Neural progenitor cell (in vitro differentiated cells): ENCODE measurements at regions not wholly inside any gene's neighbourhood (a gene's known extent, or its start where the extent isn't known, plus 50 kb on each side); places are given as distances from the start of the nearest gene placed in this dataset.
A peak's percentile ranks its signal among the peaks of the same experiment; 100 is the strongest.

Experiments used
- DNase-seq: peaks from one replicate; pipeline ENCODE4 v3.0.0-alpha.2; 2016; ENCODE audit warnings: low spot score
- H2AFZ ChIP-seq: fragments of 200-600 bp; sonication (generic); replicated peaks from 2 replicates; pipeline ENCODE4 v1.6.1; 2016; ENCODE audit warnings: antibody characterized with exemption
- H3F3A ChIP-seq: fragments of 200-600 bp; sonication (generic); 2 replicates; pipeline ENCODE4 v1.6.1; 2016; ENCODE audit warnings: antibody characterized with exemption, low read depth
- H3K27ac ChIP-seq: fragments of 200-600 bp; sonication (generic); 2 replicates; pipeline ENCODE4 v1.5.1; 2016; ENCODE audit warnings: mild to moderate bottlenecking
- H3K27me3 ChIP-seq: fragments of 200-600 bp; sonication (generic); 2 replicates; pipeline ENCODE4 v1.6.1; 2016; ENCODE audit warnings: mild to moderate bottlenecking, moderate library complexity
- H3K36me3 ChIP-seq: fragments of 200-600 bp; sonication (generic); 2 replicates; pipeline ENCODE4 v1.5.1; 2016
- H3K4me1 ChIP-seq: fragments of 200-600 bp; sonication (generic); 2 replicates; pipeline ENCODE4 v1.6.1; 2016; ENCODE audit warnings: mixed run types
- H3K4me2 ChIP-seq: fragments of 200-600 bp; sonication (generic); 2 replicates; pipeline ENCODE4 v1.6.1; 2016
- H3K4me3 ChIP-seq: fragments of 200-600 bp; sonication (generic); 2 replicates; pipeline ENCODE4 v1.5.1; 2016
- H3K79me2 ChIP-seq: fragments of 200-600 bp; sonication (generic); 2 replicates; pipeline ENCODE4 v1.6.1; 2016; ENCODE audit warnings: low read depth
- H3K9ac ChIP-seq: fragments of 200-600 bp; sonication (generic); 2 replicates; pipeline ENCODE4 v1.6.1; 2016
- H3K9me3 ChIP-seq: fragments of 200-600 bp; sonication (generic); 2 replicates; pipeline ENCODE4 v1.5.1; 2016; ENCODE audit warnings: low read depth
- H4K20me1 ChIP-seq: fragments of 200-600 bp; sonication (generic); 2 replicates; pipeline ENCODE4 v1.6.1; 2016; ENCODE audit warnings: low read depth
- H3K27ac Mint-ChIP-seq: 3 replicates; pipeline ENCODE4 v1.8.0; 2021; ENCODE audit warnings: mixed read lengths
- H3K27me3 Mint-ChIP-seq: 2 replicates; pipeline ENCODE4 v1.8.0; 2022; ENCODE audit warnings: low read depth, mild to moderate bottlenecking, inconsistent platforms, moderate library complexity, mixed read lengths; ENCODE audit not compliant: insufficient read depth
- H3K36me3 Mint-ChIP-seq: 3 replicates; pipeline ENCODE4 v1.8.0; 2021; ENCODE audit warnings: mixed read lengths
- H3K4me1 Mint-ChIP-seq: 3 replicates; pipeline ENCODE4 v1.8.0; 2021; ENCODE audit warnings: mixed read lengths
- H3K4me3 Mint-ChIP-seq: 3 replicates; pipeline ENCODE4 v1.8.0; 2021; ENCODE audit warnings: mild to moderate bottlenecking, moderate library complexity, mixed read lengths
- H3K9me3 Mint-ChIP-seq: 3 replicates; pipeline ENCODE4 v1.8.0; 2020; ENCODE audit warnings: mixed read lengths
- EZH2 ChIP-seq: fragments of 200-600 bp; sonication (generic); IDR thresholded peaks from 2 replicates; pipeline ENCODE4 v1.6.1; 2017; ENCODE audit warnings: antibody characterized with exemption, mild to moderate bottlenecking, moderate library complexity
- EZH2phosphoT487 ChIP-seq: fragments of 200-600 bp; sonication (generic); IDR thresholded peaks from 2 replicates; pipeline ENCODE4 v1.6.1; 2017; ENCODE audit warnings: antibody characterized with exemption
- TF ChIP-seq, protein P1 (sequence below): fragments of 200-600 bp; sonication (generic); IDR thresholded peaks from 2 replicates; pipeline ENCODE4 v1.5.1; 2017; ENCODE audit warnings: antibody characterized with exemption, mild to moderate bottlenecking

DNA sequence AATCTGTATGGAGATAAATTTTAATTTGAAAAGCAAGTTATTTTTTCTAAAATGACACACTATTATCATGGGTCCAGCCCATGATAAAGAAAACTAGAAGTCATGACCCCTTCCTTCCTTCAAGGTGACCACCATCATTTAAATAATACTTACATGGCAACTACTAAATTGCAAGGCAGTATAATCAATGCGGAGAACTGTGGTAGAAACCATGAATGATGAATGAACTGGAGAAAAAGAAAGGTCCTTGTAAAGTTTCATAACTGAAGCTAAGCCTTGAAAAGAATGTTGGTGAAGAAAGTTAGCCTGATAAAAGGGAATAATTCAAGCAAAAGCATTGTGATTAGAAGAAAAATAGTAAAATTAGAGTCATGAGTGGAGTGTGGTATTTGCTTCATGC, 222.9 kb upstream of the TBC1D5 start:
- no peak overlapping the region for H3K27ac Mint-ChIP-seq
- Histone ChIP-seq H4K20me1 (no peaks in the 10 kb centered on the region), H3K9me3 (no peaks in the 10 kb centered on the region), H3K79me2 (no peaks in the 10 kb centered on the region), H3K4me3 (no peak overlapping the region), H3F3A (no peaks in the 10 kb centered on the region), H3K27me3 (no peaks in the 10 kb centered on the region), H2AFZ (no peak overlapping the region), H3K4me1 (no peaks in the 10 kb centered on the region), H3K36me3 (no peaks in the 10 kb centered on the region), H3K9ac (no peak overlapping the region), H3K27ac (no peak overlapping the region), H3K4me2 (no peak overlapping the region)
- no peaks in the 10 kb centered on the region for H3K9me3 Mint-ChIP-seq
- H3K4me3 Mint-ChIP-seq = no peak overlapping the region
- TF ChIP-seq EZH2phosphoT487 (no peak), EZH2 (no peak)
- TF ChIP-seq, protein P1, sequence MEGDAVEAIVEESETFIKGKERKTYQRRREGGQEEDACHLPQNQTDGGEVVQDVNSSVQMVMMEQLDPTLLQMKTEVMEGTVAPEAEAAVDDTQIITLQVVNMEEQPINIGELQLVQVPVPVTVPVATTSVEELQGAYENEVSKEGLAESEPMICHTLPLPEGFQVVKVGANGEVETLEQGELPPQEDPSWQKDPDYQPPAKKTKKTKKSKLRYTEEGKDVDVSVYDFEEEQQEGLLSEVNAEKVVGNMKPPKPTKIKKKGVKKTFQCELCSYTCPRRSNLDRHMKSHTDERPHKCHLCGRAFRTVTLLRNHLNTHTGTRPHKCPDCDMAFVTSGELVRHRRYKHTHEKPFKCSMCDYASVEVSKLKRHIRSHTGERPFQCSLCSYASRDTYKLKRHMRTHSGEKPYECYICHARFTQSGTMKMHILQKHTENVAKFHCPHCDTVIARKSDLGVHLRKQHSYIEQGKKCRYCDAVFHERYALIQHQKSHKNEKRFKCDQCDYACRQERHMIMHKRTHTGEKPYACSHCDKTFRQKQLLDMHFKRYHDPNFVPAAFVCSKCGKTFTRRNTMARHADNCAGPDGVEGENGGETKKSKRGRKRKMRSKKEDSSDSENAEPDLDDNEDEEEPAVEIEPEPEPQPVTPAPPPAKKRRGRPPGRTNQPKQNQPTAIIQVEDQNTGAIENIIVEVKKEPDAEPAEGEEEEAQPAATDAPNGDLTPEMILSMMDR = no peak
- peaks cover 2% of the 10 kb centered on the region for H3K4me1 Mint-ChIP-seq
- no peaks in the 10 kb centered on the region for H3K36me3 Mint-ChIP-seq
- DNase-seq = no peak
- H3K27me3 Mint-ChIP-seq = peaks cover 3% of the 10 kb centered on the region

DNA sequence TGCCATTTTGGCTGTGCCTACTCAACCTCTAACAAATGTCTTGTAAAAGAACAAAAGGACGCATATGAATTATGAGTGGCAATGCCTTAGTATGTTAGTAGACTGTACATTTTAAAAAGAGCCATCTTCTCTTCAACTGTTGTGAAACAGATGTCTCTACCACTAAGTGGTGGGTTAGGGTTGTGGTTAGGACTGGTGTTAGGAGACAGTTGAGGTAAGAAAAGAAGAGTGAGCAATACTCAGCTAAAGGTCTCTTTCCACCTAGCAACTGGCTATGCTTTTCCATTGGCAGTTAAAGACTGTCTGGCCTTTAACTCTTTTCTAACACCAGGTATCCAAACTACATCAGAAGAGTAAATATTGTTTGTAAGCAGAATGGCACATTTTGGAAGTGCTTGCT, 221.7 kb upstream of the TBC1D5 start:
- no peak overlapping the region for H3K9ac ChIP-seq
- no peaks in the 10 kb centered on the region for H3K27me3 ChIP-seq
- TF ChIP-seq EZH2phosphoT487 = no peak
- TF ChIP-seq, protein P1 = no peak
- TF ChIP-seq EZH2 = no peak
- no peaks in the 10 kb centered on the region for H3K79me2 ChIP-seq
- H3K9me3 ChIP-seq = no peaks in the 10 kb centered on the region
- no peaks in the 10 kb centered on the region for H3K4me1 ChIP-seq
- H2AFZ ChIP-seq = no peak overlapping the region
- Mint-ChIP-seq H3K4me3 (no peak overlapping the region), H3K9me3 (no peaks in the 10 kb centered on the region), H3K27me3 (no peaks in the 10 kb centered on the region), H3K36me3 (no peaks in the 10 kb centered on the region), H3K4me1 (peaks cover 2% of the 10 kb centered on the region), H3K27ac (no peak overlapping the region)
- DNase-seq = no peak
- H3K27ac ChIP-seq = no peak overlapping the region
- no peaks in the 10 kb centered on the region for H4K20me1 ChIP-seq
- no peaks in the 10 kb centered on the region for H3F3A ChIP-seq
- H3K4me2 ChIP-seq = no peak overlapping the region
- no peak overlapping the region for H3K4me3 ChIP-seq
- H3K36me3 ChIP-seq = no peaks in the 10 kb centered on the region

DNA sequence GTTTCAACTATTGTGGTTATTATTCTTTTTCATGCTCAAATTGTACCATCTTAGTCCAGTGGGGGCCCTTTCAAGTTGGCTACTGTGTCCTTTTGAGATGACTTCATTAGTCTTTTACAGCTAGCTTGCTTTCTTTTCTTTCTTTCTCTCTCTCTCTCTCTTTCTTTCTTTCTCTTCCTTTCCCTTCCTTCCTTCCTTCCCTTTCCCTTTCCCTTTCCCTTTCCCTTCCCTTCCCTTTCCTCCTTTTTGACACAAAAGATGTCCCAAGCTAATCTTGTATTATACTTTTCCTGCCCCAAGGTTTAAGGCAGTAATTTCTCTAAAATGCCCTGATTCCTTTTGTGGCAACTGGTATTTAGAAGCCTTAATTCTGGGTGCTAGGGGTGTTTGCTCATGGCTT, 213.0 kb upstream of the TBC1D5 start:
- Mint-ChIP-seq H3K36me3 (no peaks in the 10 kb centered on the region), H3K4me3 (no peak overlapping the region), H3K9me3 (peaks cover 2% of the 10 kb centered on the region), H3K27me3 (no peaks in the 10 kb centered on the region), H3K4me1 (peaks cover 2% of the 10 kb centered on the region), H3K27ac (no peak overlapping the region)
- Histone ChIP-seq H3K4me2 (no peak overlapping the region), H3K27me3 (no peaks in the 10 kb centered on the region), H3K4me3 (no peak overlapping the region), H3K36me3 (no peaks in the 10 kb centered on the region), H3F3A (peaks cover 11% of the 10 kb centered on the region), H3K27ac (no peak overlapping the region), H3K9me3 (no peaks in the 10 kb centered on the region), H4K20me1 (peaks cover 4% of the 10 kb centered on the region), H3K9ac (no peak overlapping the region), H2AFZ (no peak overlapping the region), H3K4me1 (peaks cover 11% of the 10 kb centered on the region), H3K79me2 (no peaks in the 10 kb centered on the region)
- TF ChIP-seq EZH2phosphoT487 = no peak
- TF ChIP-seq, protein P1 = no peak
- DNase-seq = no peak

- H3K4me2 ChIP-seq = no peak overlapping the region
- H4K20me1 ChIP-seq = peaks cover 4% of the 10 kb centered on the region
- TF ChIP-seq EZH2 = no peak
- TF ChIP-seq, protein P1 = no peak
- no peak for TF ChIP-seq EZH2phosphoT487
- H2AFZ ChIP-seq = no peak overlapping the region
- peaks cover 11% of the 10 kb centered on the region for H3K4me1 ChIP-seq
- no peak overlapping the region for H3K9ac ChIP-seq
- Mint-ChIP-seq H3K4me3 (no peak overlapping the region), H3K4me1 (peaks cover 2% of the 10 kb centered on the region), H3K9me3 (peaks cover 3% of the 10 kb centered on the region), H3K27me3 (no peaks in the 10 kb centered on the region), H3K27ac (no peak overlapping the region), H3K36me3 (no peaks in the 10 kb centered on the region)
- H3K79me2 ChIP-seq = no peaks in the 10 kb centered on the region
- H3K27me3 ChIP-seq = no peaks in the 10 kb centered on the region
- H3K4me3 ChIP-seq = no peak overlapping the region
- H3K36me3 ChIP-seq = no peaks in the 10 kb centered on the region
- no peak overlapping the region for H3K27ac ChIP-seq
- DNase-seq = peak; percentile 48
- peaks cover 11% of the 10 kb centered on the region for H3F3A ChIP-seq
- H3K9me3 ChIP-seq = no peaks in the 10 kb centered on the region
Observed at GRCh38 chr3:17954801-17955200, 212.4 kb upstream of the TBC1D5 start.
